ENCODE measurements at regions not wholly inside any gene's neighbourhood (a gene's known extent, or its start where the extent isn't known, plus 50 kb on each side); places are given as distances from the start of the nearest gene placed in this dataset.
"Not testable (repeated sequence)": the region's sequence is repeated elsewhere in the genome, so short reads cannot be mapped to it uniquely, and the experiment has no call there.

GRCh38 chr2:109678724-109679201 lies 64.6 kb downstream of the SOWAHC start:
- not testable (repeated sequence) for TF ChIP-seq CTCF, POLR2A (IDR thresholded peaks at IDR 0.05)
